ENCODE measurements at regions not wholly inside any gene's neighbourhood (a gene's known extent, or its start where the extent isn't known, plus 50 kb on each side); places are given as distances from the start of the nearest gene placed in this dataset.

DNA sequence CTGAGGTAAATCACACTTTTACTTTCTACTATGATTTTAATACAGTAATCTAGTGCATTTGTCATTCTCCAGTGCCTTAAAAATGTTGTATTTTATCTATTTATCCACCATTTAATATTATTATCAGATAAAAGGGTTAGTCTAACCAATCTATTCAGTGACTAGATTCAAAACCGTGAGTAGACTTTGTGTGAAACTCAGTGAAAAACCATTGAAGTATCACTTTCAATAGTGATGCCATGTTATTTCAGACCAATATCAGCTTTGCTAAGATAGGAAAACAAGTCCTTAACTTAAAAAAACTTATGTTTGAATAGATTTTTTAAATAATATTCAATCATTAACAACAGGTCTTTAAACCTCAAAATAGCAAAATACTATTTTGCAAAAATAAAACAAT lies 1628.7 kb downstream of the REEP3 start:
- no peak overlapping the region for H3K4me3 ChIP-seq
- DNase-seq (ENCODE audit: low spot score), result no peak
- H4K20me1 ChIP-seq (ENCODE audit: insufficient read depth, poor library complexity, severe bottlenecking), result no peaks in the 10 kb centered on the region
- TF ChIP-seq, protein P1, sequence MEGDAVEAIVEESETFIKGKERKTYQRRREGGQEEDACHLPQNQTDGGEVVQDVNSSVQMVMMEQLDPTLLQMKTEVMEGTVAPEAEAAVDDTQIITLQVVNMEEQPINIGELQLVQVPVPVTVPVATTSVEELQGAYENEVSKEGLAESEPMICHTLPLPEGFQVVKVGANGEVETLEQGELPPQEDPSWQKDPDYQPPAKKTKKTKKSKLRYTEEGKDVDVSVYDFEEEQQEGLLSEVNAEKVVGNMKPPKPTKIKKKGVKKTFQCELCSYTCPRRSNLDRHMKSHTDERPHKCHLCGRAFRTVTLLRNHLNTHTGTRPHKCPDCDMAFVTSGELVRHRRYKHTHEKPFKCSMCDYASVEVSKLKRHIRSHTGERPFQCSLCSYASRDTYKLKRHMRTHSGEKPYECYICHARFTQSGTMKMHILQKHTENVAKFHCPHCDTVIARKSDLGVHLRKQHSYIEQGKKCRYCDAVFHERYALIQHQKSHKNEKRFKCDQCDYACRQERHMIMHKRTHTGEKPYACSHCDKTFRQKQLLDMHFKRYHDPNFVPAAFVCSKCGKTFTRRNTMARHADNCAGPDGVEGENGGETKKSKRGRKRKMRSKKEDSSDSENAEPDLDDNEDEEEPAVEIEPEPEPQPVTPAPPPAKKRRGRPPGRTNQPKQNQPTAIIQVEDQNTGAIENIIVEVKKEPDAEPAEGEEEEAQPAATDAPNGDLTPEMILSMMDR (IDR thresholded peaks at IDR 0.05; ENCODE audit: poor library complexity), result no peak
- TF ChIP-seq EZH2 (IDR thresholded peaks at IDR 0.05; ENCODE audit: borderline replicate concordance) (no peak), EZH2phosphoT487 (IDR thresholded peaks at IDR 0.05; ENCODE audit: low read depth, severe bottlenecking, unreplicated experiment) (no peak)
- no peak overlapping the region for H2AFZ ChIP-seq
- H3K9me3 ChIP-seq (ENCODE audit: low read depth), result no peaks in the 10 kb centered on the region
- H3K4me2 ChIP-seq, result no peak overlapping the region
- H3K79me2 ChIP-seq, result no peaks in the 10 kb centered on the region
- WGBS (ENCODE audit: low lambda C conversion rate, missing lambda C conversion rate), result 62% methylated on average over 1 of the region's 1 CpG
- no peaks in the 10 kb centered on the region for H3K9me2 ChIP-seq (replicated peaks; ENCODE audit: insufficient read depth)
- no peak overlapping the region for H3K27ac ChIP-seq
- H3K4me1 ChIP-seq (ENCODE audit: insufficient read depth), result no peaks in the 10 kb centered on the region
- no peaks in the 10 kb centered on the region for H3K36me3 ChIP-seq (replicated peaks; ENCODE audit: insufficient read depth, low read depth)
- no peaks in the 10 kb centered on the region for H3K27me3 ChIP-seq

- Histone ChIP-seq H3K4me3 (no peak overlapping the region), H2AFZ (no peak overlapping the region), H3K36me3 (replicated peaks; ENCODE audit: insufficient read depth, low read depth) (no peaks in the 10 kb centered on the region), H3K9me2 (replicated peaks; ENCODE audit: insufficient read depth) (no peaks in the 10 kb centered on the region), H3K9me3 (ENCODE audit: low read depth) (no peaks in the 10 kb centered on the region), H3K4me2 (no peak overlapping the region), H3K4me1 (ENCODE audit: insufficient read depth) (no peaks in the 10 kb centered on the region), H4K20me1 (ENCODE audit: insufficient read depth, poor library complexity, severe bottlenecking) (no peaks in the 10 kb centered on the region), H3K79me2 (no peaks in the 10 kb centered on the region), H3K27ac (no peak overlapping the region), H3K27me3 (no peaks in the 10 kb centered on the region)
- no peak for DNase-seq (ENCODE audit: low spot score)
- TF ChIP-seq, protein P1 (IDR thresholded peaks at IDR 0.05; ENCODE audit: poor library complexity), result no peak
- TF ChIP-seq EZH2phosphoT487 (IDR thresholded peaks at IDR 0.05; ENCODE audit: low read depth, severe bottlenecking, unreplicated experiment), result no peak
- TF ChIP-seq EZH2 (IDR thresholded peaks at IDR 0.05; ENCODE audit: borderline replicate concordance), result no peak
- 84% methylated on average over 4 of the region's 4 CpGs for WGBS (ENCODE audit: low lambda C conversion rate, missing lambda C conversion rate)
Observed at GRCh38 chr10:65166272-65166671, 1645.1 kb downstream of the REEP3 start.

- no peak overlapping the region for H3K4me2 ChIP-seq
- 75% methylated on average over 2 of the region's 2 CpGs for WGBS (ENCODE audit: low lambda C conversion rate, missing lambda C conversion rate)
- no peak overlapping the region for H2AFZ ChIP-seq
- H3K36me3 ChIP-seq (replicated peaks; ENCODE audit: insufficient read depth, low read depth), result no peaks in the 10 kb centered on the region
- no peaks in the 10 kb centered on the region for H3K27me3 ChIP-seq
- no peak overlapping the region for H3K4me3 ChIP-seq
- H3K27ac ChIP-seq, result no peak overlapping the region
- H3K4me1 ChIP-seq (ENCODE audit: insufficient read depth), result no peaks in the 10 kb centered on the region
- H3K79me2 ChIP-seq, result no peaks in the 10 kb centered on the region
- no peak for DNase-seq (ENCODE audit: low spot score)
- no peaks in the 10 kb centered on the region for H4K20me1 ChIP-seq (ENCODE audit: insufficient read depth, poor library complexity, severe bottlenecking)
- H3K9me2 ChIP-seq (replicated peaks; ENCODE audit: insufficient read depth), result no peaks in the 10 kb centered on the region
- TF ChIP-seq, protein P1 (IDR thresholded peaks at IDR 0.05; ENCODE audit: poor library complexity), result no peak
- no peak for TF ChIP-seq EZH2phosphoT487 (IDR thresholded peaks at IDR 0.05; ENCODE audit: low read depth, severe bottlenecking, unreplicated experiment)
- no peak for TF ChIP-seq EZH2 (IDR thresholded peaks at IDR 0.05; ENCODE audit: borderline replicate concordance)
- H3K9me3 ChIP-seq (ENCODE audit: low read depth), result no peaks in the 10 kb centered on the region
Observed at GRCh38 chr10:65172249-65172648, 1651.0 kb downstream of the REEP3 start.

DNA sequence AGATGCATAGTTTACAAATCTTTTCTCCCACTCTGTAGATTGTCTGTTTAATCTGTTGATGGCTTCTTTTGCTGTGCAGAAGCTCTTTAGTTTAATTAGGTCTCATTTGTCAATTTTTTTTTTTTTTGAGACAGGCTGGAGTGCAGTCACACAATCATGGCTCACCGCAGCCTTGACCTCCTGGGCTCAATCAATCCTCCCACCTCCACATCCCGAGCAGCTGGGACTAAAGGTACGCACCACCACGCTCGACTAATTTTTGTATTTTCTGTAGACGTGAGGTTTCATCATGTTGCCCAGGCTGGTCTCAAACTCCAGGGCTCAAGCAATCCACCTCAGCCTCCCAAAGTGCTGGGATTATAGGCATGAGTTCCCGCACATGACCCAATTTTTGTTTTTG lies 1655.8 kb downstream of the REEP3 start:
- TF ChIP-seq EZH2 (IDR thresholded peaks at IDR 0.05; ENCODE audit: borderline replicate concordance), result no peak
- TF ChIP-seq, protein P1 (IDR thresholded peaks at IDR 0.05; ENCODE audit: poor library complexity), result no peak
- no peak for TF ChIP-seq EZH2phosphoT487 (IDR thresholded peaks at IDR 0.05; ENCODE audit: low read depth, severe bottlenecking, unreplicated experiment)
- H3K9me3 ChIP-seq (ENCODE audit: low read depth), result no peaks in the 10 kb centered on the region
- H2AFZ ChIP-seq, result no peak overlapping the region
- DNase-seq (ENCODE audit: low spot score), result no peak
- no peaks in the 10 kb centered on the region for H3K36me3 ChIP-seq (replicated peaks; ENCODE audit: insufficient read depth, low read depth)
- no peak overlapping the region for H3K27ac ChIP-seq
- no peaks in the 10 kb centered on the region for H3K9me2 ChIP-seq (replicated peaks; ENCODE audit: insufficient read depth)
- H3K4me3 ChIP-seq, result no peak overlapping the region
- H4K20me1 ChIP-seq (ENCODE audit: insufficient read depth, poor library complexity, severe bottlenecking), result no peaks in the 10 kb centered on the region
- H3K4me1 ChIP-seq (ENCODE audit: insufficient read depth), result no peaks in the 10 kb centered on the region
- no peaks in the 10 kb centered on the region for H3K79me2 ChIP-seq
- H3K27me3 ChIP-seq, result no peaks in the 10 kb centered on the region
- 94% methylated on average over 7 of the region's 7 CpGs for WGBS (ENCODE audit: low lambda C conversion rate, missing lambda C conversion rate)
- no peak overlapping the region for H3K4me2 ChIP-seq

Measured in hepatocyte (in vitro differentiated cells).